ENCODE measurements at regions not wholly inside any gene's neighbourhood (a gene's known extent, or its start where the extent isn't known, plus 50 kb on each side); places are given as distances from the start of the nearest gene placed in this dataset.
A peak's percentile ranks its signal among the peaks of the same experiment; 100 is the strongest.
"Not testable (repeated sequence)": the region's sequence is repeated elsewhere in the genome, so short reads cannot be mapped to it uniquely, and the experiment has no call there.

DNA sequence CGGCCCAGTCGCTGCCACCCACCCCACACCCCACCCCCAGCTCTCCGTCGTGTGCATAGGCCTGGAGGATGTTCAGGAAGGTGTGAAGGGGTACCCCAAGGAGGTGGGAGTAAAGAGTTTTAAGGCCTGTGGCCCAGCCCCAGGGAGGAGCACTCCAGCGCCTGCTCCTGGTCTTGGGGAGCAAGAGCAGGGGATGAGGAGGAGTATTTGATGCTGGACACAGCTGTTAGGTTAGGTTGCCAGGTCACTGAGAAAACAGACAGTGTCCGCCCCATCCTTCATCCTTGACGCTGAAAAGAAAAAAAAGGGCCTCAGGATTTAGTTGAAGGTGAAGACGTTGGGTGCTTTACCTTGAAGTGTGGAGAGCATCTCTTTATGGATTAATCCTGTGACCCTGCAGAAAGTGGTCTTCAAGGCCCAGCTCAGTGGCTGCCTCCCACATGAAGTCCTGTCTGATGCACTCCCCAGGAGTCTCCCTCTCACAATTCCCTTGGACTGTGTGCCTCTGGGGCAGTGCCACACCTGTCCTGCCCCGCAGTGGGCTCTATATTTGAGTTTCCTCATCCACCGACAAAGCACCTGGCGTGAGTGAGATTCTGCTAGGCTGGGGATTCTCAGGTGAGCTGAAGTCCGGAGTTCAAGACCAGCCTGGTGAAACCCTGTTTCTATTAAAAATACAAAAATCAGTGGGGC, 101.8 kb downstream of the SPRY4 start:
- no peak for DNase-seq (ENCODE audit: low spot score)
- in situ Hi-C loops (cut with HindIII; ENCODE audit: low sequenced_read_pairs) = no loop called here

DNA sequence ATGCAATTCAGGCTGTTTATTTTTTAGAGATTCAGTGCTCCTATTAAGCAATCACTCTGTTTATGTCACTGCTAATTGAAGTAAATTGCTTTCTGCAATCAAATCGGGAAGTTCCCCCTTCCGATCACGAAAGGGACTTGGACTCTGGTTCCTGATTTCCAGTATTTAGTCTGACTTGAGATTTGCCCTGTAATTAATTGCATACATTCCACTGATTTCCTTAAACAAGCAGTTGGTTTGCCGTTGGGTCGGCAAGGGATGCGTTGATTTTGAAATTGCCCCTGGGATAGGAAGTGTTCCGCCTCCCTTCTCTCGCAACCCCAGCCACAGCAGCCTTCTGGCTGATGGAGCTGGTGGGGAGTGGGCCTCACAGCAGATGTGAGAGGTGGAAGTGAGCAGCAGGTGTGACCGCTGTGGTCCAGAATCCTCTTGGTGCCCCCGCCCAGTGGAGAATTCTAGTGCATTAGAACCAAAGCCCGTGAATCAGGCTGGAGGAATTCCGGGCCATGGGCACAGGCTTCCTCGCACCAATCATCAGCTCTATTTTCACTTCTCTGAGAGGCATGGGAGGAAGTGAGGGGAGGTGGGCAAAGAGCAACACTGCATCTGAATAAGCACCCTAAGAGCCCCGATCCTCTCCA, 102.5 kb downstream of the SPRY4 start:
- in situ Hi-C loops (cut with HindIII; ENCODE audit: low sequenced_read_pairs) = no loop called here
- no peak for DNase-seq (ENCODE audit: low spot score)

DNA sequence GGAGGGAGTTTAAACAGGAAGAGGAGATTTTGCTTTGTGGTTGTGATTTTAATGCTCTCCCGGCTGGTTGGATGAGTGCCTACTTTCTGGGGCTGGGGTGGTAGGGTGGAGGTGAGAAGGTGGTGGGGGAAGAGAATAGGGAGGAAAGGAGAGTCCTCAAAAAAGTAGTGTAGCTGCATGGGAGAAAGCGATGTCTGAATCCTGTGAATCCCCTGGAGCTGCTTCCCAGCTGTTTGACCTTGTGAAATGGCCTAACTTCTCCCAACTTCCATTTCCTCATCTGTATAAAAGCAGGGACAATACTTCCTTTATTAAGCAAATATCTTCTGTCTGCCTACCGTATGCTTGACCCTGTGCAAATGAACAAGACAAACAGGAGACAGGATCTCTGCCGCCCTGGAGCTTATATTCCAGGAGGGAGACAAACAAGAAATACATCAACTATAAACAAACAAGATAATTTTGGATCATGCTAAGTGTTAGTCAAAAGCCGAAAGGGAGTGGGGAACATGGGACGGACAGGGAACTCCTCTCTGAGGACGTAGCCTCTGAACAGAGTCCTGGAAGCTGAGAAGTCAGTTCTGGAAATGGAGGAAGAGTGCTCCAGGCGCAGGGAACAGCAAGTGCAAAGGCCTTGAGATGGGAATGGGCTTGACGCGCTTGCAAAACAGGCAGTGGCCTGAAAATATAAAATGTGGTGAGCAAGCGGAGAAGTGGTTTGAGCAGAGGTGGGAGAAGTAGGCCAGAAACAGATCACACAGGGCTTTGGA, 103.5 kb downstream of the SPRY4 start:
- in situ Hi-C loops (cut with HindIII; ENCODE audit: low sequenced_read_pairs) = no loop called here

DNA sequence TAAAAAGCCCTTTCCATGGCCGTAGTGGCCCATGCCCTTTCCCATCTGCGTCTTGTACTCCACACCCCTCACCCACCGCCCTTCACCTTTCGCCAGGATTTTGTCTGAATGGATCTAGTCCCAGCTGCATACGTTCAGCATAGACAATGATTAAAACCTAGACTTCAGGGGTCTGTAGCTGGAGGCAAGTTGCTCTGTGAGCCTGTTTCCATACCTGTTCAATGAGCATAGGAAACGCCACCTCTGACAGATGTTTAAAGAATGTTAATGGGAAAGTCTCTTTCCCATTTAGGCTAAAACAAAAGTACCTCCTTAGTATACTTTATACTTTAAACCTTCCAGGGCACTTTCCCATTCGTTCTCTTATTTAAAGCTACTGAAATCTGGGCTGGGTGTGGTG, 105.7 kb downstream of the SPRY4 start:
- in situ Hi-C loops (cut with HindIII; ENCODE audit: low sequenced_read_pairs) = no loop called here
- DNase-seq (ENCODE audit: low spot score) = no peak

More for the DNA sequence above, 103.5 kb downstream of the SPRY4 start:
- no peak for DNase-seq (ENCODE audit: low spot score)

DNA sequence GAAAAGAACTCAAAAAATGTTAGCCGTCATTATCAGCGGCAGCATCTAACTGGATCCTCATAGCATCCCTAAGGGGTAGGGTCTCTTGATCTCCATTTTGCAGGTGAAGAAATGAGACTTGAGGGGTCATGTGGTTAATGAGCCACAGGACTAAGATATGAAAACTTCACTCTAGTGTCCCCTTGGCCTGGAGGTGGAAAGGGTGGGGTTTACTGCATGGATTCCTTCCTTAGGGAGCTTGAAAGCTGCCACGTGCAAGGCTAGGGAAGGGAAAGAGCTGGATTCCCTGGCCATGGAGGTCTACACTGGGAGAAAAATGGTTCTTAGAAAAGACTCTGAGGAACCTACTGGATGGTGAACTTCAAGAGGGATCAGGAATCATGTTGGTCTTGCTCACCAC, 107.9 kb downstream of the SPRY4 start:
- in situ Hi-C loops (cut with HindIII; ENCODE audit: low sequenced_read_pairs) = no loop called here
- no peak for DNase-seq (ENCODE audit: low spot score)

DNA sequence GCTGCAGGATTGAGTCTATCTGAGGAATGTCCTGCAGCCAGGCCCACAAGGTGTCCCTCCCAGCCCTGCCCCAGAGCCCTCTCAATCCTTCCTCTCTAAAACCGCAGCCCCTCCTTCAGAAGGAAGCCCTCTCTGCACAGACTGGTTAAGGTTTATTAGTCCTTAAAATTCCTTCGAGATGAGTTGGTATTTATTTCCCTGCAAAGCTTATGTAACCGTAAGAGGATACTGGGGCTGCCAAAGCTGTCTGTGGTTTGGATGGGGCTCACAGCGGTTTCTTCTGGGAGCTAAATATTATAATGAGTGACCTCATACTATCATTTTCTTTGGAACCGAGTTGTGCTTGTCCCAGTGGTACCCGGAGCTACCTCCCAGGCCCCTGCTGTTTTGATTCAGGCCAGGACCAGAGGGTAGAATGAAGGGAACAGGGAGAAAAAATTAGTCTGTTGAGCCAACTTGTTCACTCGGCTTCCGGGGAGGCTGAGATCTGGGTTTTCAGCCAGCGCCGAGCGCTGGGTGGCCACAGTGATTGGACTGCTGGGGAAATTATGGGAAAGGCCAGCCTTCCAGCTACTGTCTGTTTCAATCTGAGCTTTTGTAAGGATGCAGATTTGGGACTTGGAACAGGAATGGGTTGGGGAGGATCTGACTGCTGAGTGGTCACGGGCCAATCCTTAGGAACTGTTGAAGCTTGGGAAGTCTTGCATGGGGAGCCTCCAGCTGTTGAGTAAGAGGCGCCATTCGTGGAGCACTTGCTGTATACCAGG, 107.5 kb downstream of the NDFIP1 start:
- in situ Hi-C loops (cut with HindIII; ENCODE audit: low sequenced_read_pairs) = no loop called here

DNA sequence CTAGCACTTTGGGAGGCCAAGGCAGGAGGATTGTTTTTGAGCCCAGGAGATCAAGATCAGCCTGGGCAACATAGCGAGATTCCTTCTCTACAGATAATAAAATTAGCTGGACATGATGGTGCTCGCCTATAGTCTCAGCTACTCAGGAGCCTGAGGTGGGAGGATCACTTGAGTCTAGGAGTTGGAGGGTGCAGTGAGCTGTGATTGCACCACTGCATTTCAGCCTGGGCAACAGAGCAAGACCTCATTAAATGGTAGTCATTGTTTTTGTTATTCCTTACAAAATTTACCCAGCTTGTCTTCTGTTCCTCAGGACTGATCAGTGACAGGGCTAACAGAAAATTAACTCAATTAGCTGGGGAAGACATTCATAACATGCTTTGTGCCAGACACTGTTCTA, 104.5 kb downstream of the NDFIP1 start:
- DNase-seq (ENCODE audit: low spot score) = no peak
- in situ Hi-C loops (cut with HindIII; ENCODE audit: low sequenced_read_pairs) = no loop called here

More for the DNA sequence above, 107.5 kb downstream of the NDFIP1 start:
- DNase-seq (ENCODE audit: low spot score) = peak; percentile 19

DNA sequence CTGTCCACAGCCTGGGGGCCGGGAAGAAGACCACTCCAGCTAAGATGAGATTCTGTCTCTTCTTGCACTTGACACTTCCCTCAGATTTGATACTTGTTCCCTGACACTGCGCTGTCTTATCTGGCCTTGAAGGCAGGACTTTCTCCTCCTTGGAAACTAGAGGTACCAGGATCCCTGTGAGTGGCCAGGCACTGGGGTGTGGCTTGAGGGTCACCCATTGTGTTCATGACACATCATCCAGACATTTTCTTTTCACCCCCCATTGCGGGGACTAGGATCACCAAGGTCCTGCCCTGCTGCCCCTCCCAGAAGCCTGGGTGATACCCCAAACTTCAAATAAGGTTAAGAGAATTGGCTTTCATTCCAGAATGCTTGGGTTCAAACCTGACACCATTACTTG, 103.3 kb downstream of the NDFIP1 start:
- in situ Hi-C loops (cut with HindIII; ENCODE audit: low sequenced_read_pairs) = no loop called here
- DNase-seq (ENCODE audit: low spot score) = no peak

DNA sequence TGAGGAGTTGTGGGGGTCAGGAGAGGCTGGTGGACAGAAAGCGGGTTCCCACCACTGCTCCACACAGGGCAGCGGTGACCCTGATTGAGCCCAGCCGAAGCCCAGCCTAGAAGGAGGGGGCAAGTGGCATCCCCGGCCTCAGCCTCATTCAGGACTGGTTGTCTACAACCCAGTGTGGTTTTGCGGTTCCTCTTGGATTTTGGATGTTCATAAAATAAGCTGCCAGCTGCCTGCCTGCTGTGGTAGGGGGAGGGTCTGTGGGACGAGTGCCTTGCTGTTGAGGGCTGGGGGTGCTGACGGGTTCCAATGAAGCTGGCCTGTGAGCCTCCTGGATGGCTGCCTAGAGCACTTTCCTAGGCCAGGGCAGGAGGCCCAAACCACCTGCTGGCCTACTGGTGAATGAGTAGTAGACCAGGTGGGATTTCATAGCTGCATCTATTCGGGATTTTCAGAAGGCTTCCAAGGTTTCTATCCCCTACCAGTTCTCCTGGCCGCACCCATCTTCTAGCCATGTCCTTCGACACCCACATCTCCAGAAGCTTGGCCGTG, 102.4 kb downstream of the NDFIP1 start:
- in situ Hi-C loops (cut with HindIII; ENCODE audit: low sequenced_read_pairs) = no loop called here
- no peak for DNase-seq (ENCODE audit: low spot score)

DNA sequence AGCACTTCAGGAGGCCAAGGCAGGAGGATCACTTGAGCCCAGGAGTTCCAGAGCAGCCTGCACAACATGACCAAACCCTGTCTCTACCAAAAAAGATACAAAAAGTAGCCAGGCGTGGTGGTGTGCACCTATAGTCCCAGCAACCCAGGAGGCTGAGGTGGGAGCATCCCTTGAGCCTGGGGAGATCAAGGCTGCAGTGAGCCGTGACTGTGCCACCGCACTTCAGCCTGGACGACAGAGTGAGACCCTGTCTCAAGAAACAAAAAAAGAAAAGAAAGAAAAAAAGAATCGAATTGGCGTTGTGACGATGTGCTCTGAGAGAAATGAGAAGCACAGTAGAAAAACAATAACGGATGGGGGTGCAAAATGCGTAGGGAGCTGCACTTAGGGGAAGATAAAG, 101.4 kb downstream of the NDFIP1 start:
- in situ Hi-C loops (cut with HindIII; ENCODE audit: low sequenced_read_pairs) = no loop called here
- DNase-seq (ENCODE audit: low spot score) = no peak

DNA sequence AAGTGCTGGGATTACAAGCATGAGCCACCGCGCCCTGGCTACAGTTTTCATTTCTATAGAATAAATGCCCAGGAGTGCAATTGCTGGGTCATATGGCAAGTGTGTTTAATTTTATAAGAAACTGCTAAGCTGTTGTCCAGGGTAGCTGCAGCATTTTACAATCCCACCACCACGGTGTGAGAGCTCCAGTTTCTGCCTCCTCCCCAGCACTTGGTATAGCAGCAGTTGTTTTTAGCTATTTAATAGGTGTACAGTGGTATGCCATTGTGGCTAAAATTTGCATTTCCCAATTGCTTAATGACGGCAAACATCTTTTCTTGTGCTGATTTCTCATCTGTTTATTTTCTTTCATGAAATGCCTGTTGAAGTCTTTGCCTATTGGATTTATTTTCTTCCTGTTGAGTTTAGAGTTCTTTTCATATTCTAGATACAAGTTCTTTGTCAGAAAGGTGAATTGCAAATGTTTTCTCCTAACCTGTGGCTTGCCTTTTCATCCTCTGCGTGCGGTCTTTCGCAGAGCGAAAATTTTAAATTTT, 100.3 kb downstream of the NDFIP1 start:
- no peak for DNase-seq (ENCODE audit: low spot score)
- in situ Hi-C loops (cut with HindIII; ENCODE audit: low sequenced_read_pairs) = no loop called here

DNA sequence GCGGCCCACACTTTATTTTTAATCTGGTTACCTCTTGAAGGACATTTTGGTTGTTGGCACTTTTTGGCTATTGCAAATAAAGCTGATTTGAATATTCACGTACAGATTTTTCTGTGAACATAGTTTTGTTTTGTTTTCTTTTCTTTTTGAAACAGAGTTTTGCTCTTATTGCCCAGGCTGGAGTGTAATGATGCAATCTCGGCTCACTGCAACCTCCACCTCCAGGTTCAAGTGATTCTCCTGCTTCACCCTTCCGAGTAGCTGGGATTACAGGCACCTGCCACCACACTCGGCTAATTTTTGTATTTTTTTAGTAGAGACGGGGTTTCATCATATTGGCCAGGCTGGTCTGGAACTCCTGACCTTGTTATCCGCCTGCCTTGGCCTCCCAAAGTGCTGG, 99.7 kb downstream of the NDFIP1 start:
- DNase-seq (ENCODE audit: low spot score); in situ Hi-C loops (cut with HindIII; ENCODE audit: low sequenced_read_pairs): not testable (repeated sequence)

DNA sequence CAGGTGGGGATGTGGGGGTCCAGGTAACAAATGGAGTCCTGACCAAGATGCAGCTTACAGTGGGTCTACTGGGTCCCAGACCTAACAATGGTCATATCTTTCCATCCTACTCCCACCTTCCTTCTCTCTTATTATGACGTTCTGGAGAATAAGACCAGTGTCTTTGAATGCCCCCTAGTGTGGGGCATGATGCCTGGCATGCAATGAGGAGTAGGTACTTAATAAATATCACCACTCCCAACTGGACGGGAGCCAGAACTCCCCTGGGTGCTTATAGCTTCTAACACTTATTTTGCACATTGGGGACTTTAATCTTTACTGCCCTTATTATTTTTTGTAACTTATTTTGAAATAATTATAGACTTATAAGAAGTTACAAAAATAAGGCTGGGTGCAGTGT, 98.2 kb downstream of the NDFIP1 start:
- in situ Hi-C loops (cut with HindIII; ENCODE audit: low sequenced_read_pairs) = no loop called here
- no peak for DNase-seq (ENCODE audit: low spot score)

DNA sequence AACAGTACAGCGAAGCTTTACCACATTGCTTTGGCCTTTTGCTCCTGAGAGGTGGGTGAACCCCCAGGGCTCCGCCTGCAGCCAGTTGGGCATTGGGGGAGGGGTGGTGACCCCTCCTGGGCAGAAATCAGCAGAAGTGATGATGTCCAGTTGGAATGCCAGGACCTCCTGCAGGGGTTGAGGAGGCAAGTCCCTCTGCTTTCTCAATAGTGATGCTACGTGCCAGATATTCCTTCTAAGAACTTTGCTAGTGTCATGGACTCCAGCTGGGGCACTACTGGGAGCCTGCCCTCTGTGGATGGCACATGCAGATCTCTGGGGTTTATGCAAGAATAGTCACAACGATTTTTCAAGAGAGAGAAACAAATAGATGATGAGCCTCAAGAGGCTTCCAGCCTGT, 95.6 kb downstream of the NDFIP1 start:
- no peak for DNase-seq (ENCODE audit: low spot score)
- in situ Hi-C loops (cut with HindIII; ENCODE audit: low sequenced_read_pairs) = no loop called here
